SK-N-SH (cell line): ENCODE measurements at regions not wholly inside any gene's neighbourhood (a gene's known extent, or its start where the extent isn't known, plus 50 kb on each side); places are given as distances from the start of the nearest gene placed in this dataset.

Source experiments
- CHD2 ChIP-seq: fragments of 150-350 bp; IDR thresholded peaks from 2 replicates; pipeline ENCODE4 v1.6.1; 2018; ENCODE audit warnings: low read length; ENCODE audit not compliant: partially characterized antibody
- POLR2AphosphoS5 ChIP-seq: IDR thresholded peaks from 2 replicates; pipeline ENCODE4 v1.6.1; 2012; ENCODE audit warnings: low read depth, low read length
- TAF1 ChIP-seq: IDR thresholded peaks from 2 replicates; pipeline ENCODE4 v1.6.1; 2012; ENCODE audit warnings: low read depth, mild to moderate bottlenecking, low read length, moderate library complexity, borderline replicate concordance
- TF ChIP-seq, protein P1 (sequence below): fragments of 200-600 bp; sonication (generic); IDR thresholded peaks from 2 replicates; pipeline ENCODE4 v1.6.1; 2017; ENCODE audit warnings: antibody characterized with exemption, mild to moderate bottlenecking, moderate library complexity
- TF ChIP-seq, protein P2 (sequence below): IDR thresholded peaks from 2 replicates; pipeline ENCODE4 v1.4.0; 2012; ENCODE audit warnings: low read depth

DNA sequence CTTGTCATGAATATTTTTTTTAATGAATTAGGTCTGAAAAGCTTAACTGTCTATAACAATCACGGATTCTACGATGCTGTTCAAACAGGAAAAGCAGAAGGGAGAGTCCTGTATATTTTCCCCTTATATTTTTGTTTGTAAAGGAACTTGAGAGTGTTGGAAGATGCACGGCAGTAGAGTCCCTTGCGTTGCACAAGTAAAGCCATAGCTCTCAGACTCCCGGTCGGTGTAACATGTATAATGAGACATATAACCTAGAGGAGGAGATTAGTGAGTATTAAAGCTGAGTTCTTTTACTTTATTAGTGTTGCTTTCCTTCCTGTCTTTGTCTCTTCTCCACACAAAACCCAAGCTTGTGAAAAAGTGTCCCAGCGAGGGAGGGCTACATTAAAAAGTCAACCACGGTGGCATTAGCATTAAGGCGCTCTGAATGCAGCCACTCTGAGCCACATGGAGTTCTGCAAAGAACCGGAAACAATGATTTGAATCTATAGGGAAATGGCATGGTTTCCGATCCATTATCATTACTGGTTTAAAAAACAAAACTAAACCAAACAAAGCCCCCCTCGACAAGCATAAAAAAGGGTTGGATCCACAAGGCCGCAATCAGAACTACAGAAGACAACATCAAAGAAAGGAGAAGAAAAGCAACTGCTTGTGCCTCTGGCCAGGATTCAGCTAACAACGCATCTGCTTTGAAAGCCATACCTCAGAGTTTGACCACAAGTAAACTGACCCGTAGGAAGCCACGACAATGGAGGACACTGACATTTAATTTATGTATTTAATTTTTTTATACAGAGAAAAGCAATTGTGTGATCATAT is 356.8 kb downstream of the LMO4 start:
- TF ChIP-seq, protein P1, sequence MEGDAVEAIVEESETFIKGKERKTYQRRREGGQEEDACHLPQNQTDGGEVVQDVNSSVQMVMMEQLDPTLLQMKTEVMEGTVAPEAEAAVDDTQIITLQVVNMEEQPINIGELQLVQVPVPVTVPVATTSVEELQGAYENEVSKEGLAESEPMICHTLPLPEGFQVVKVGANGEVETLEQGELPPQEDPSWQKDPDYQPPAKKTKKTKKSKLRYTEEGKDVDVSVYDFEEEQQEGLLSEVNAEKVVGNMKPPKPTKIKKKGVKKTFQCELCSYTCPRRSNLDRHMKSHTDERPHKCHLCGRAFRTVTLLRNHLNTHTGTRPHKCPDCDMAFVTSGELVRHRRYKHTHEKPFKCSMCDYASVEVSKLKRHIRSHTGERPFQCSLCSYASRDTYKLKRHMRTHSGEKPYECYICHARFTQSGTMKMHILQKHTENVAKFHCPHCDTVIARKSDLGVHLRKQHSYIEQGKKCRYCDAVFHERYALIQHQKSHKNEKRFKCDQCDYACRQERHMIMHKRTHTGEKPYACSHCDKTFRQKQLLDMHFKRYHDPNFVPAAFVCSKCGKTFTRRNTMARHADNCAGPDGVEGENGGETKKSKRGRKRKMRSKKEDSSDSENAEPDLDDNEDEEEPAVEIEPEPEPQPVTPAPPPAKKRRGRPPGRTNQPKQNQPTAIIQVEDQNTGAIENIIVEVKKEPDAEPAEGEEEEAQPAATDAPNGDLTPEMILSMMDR: no peak
- TF ChIP-seq CHD2 (no peak), TAF1 (no peak), POLR2AphosphoS5 (no peak)
- TF ChIP-seq, protein P2, sequence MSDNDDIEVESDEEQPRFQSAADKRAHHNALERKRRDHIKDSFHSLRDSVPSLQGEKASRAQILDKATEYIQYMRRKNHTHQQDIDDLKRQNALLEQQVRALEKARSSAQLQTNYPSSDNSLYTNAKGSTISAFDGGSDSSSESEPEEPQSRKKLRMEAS: no peak
